AG04450 (cell line): ENCODE measurements at regions not wholly inside any gene's neighbourhood (a gene's known extent, or its start where the extent isn't known, plus 50 kb on each side); places are given as distances from the start of the nearest gene placed in this dataset.

ENCODE experiments used
- CTCF ChIA-PET: fragments of 300-600, 350-600 bp; formaldehyde crosslinking; extraction: SDS; loops from one replicate; lab custom pipeline; 2022; ENCODE audit warnings: antibody characterized with exemption, inconsistent platforms; lab: Charles Lee
- POLR2A ChIA-PET: fragments of 350-600 bp; formaldehyde crosslinking; extraction: SDS; loops from one replicate; lab custom pipeline; 2021; ENCODE audit warnings: antibody characterized with exemption, inconsistent platforms; lab: Yijun Ruan, JAX
- DNase-seq: peaks from one replicate; pipeline ENCODE4 v3.0.0-alpha.2; 2011; ENCODE audit warnings: low read depth, low spot score
- H3K27ac ChIP-seq: one replicate; pipeline ENCODE4 v1.5.1; 2012; ENCODE audit warnings: low read depth, low read length, control low read depth
- H3K27me3 ChIP-seq: one replicate; pipeline ENCODE4 v1.6.0; 2012; ENCODE audit warnings: low read length; ENCODE audit not compliant: control insufficient read depth, insufficient read depth
- H3K4me3 ChIP-seq: 2 replicates; pipeline ENCODE4 v1.5.1; 2011; ENCODE audit warnings: mild to moderate bottlenecking, low read depth, low read length, control low read depth
- H3K9me3 ChIP-seq: 2 replicates; pipeline ENCODE4 v1.5.1; 2012; ENCODE audit warnings: low read length; ENCODE audit not compliant: control insufficient read depth, insufficient read depth
- TF ChIP-seq, protein P1 (sequence below): IDR thresholded peaks from 2 replicates; pipeline ENCODE4 v1.5.1; 2011; ENCODE audit warnings: low read depth, low read length, control low read depth, inconsistent platforms

DNA sequence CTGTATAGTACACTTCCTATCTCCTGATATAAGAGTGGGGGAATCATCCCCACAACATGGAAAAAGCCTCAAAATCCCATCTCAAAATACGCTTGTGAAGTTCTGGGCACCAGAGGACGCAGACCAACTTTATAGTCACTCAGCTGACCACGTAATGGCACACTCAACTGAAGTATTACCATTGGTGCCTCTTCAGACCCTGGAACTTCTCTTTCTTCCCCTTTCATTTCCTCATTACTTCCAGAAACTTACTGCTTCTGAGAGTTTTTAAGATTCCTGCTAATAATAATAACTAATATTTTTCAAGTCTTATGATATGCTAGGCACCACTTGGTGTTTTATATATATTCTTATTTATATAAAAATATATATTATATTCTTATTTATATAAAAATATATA is 202.6 kb downstream of the PTPRC start:
- H3K27me3 ChIP-seq: no peaks in the 10 kb centered on the region
- ChIA-PET CTCF (no interaction called here), POLR2A (no interaction called here)
- H3K9me3 ChIP-seq: no peaks in the 10 kb centered on the region
- no peak for DNase-seq
- H3K4me3 ChIP-seq: no peak overlapping the region
- no peak overlapping the region for H3K27ac ChIP-seq
- TF ChIP-seq, protein P1, sequence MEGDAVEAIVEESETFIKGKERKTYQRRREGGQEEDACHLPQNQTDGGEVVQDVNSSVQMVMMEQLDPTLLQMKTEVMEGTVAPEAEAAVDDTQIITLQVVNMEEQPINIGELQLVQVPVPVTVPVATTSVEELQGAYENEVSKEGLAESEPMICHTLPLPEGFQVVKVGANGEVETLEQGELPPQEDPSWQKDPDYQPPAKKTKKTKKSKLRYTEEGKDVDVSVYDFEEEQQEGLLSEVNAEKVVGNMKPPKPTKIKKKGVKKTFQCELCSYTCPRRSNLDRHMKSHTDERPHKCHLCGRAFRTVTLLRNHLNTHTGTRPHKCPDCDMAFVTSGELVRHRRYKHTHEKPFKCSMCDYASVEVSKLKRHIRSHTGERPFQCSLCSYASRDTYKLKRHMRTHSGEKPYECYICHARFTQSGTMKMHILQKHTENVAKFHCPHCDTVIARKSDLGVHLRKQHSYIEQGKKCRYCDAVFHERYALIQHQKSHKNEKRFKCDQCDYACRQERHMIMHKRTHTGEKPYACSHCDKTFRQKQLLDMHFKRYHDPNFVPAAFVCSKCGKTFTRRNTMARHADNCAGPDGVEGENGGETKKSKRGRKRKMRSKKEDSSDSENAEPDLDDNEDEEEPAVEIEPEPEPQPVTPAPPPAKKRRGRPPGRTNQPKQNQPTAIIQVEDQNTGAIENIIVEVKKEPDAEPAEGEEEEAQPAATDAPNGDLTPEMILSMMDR: no peak

DNA sequence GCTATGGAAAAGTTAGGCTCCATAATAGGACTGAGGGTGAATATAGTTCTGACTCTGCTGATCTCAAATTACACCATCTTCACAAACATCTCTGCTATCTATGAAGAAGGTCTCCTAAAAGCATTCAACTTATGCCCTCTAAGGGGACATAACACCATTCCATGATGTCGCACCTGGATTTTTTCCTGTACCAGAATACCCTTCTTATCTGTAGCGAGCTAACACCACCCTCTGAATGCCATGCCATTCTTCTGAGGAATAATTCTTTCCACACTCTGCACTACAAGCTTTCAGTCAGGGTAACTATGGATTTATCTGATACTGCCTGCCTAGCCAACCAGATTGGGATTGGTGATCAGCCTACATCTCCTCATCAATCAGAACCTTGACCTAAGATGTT is 203.8 kb downstream of the PTPRC start:
- Histone ChIP-seq H3K9me3 (no peaks in the 10 kb centered on the region), H3K4me3 (no peak overlapping the region), H3K27ac (no peak overlapping the region), H3K27me3 (no peaks in the 10 kb centered on the region)
- POLR2A ChIA-PET: no interaction called here
- CTCF ChIA-PET: interaction anchor here (1.5 kb wide), 1 partner anchor 11 kb away, joined by 3 read pairs; no protein-coding TSS in a partner anchor
- TF ChIP-seq, protein P1: no peak
- no peak for DNase-seq

DNA sequence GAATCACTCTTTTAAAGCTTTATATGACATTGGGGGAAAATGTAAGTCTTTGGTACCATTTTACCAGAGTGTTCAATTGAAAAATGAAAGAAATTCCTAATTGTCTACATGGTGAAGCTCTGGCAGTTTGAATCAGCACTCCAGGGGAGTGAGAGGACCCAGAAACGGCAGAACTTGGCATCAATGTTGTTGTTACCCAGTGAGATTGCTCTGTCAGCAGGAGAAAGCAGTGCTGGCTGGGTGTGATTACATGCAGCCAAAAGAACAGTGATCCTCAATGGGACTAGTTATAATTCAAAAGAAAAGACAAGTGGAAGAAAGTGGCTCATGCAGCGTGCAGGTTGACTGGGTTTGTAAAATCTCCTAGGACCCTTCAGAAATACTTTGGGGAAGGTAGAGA is 206.4 kb downstream of the PTPRC start:
- POLR2A ChIA-PET: no interaction called here
- H3K9me3 ChIP-seq: no peaks in the 10 kb centered on the region
- H3K27me3 ChIP-seq: no peaks in the 10 kb centered on the region
- H3K4me3 ChIP-seq: no peak overlapping the region
- DNase-seq: no peak
- CTCF ChIA-PET: no interaction called here
- TF ChIP-seq, protein P1: no peak
- H3K27ac ChIP-seq: no peak overlapping the region

DNA sequence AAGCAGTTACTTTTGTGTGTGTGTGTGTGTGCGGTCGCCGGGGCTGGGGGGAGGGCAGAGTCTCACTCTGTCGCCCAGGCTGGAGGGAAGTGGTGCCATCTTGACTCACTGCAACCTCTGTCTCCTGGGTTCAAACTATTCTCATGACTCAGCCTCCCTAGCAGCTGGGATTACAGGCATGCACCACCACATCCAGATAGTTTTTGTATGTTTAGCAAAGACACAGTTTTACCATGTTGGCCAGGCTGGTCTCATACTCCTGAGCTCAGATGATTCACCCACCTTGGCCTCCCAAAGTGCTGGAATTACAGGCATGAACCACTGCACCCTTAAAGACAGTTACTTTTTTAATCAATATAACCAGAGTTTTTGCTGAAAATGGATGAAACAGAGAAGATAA is 207.0 kb downstream of the PTPRC start:
- Histone ChIP-seq H3K4me3 (no peak overlapping the region), H3K27me3 (no peaks in the 10 kb centered on the region), H3K9me3 (no peaks in the 10 kb centered on the region), H3K27ac (no peak overlapping the region)
- POLR2A ChIA-PET: no interaction called here
- CTCF ChIA-PET: interaction anchor here (1.0 kb wide), 1 partner anchor 57 kb away, joined by 3 read pairs; no protein-coding TSS in a partner anchor
- DNase-seq: no peak
- TF ChIP-seq, protein P1: no peak

DNA sequence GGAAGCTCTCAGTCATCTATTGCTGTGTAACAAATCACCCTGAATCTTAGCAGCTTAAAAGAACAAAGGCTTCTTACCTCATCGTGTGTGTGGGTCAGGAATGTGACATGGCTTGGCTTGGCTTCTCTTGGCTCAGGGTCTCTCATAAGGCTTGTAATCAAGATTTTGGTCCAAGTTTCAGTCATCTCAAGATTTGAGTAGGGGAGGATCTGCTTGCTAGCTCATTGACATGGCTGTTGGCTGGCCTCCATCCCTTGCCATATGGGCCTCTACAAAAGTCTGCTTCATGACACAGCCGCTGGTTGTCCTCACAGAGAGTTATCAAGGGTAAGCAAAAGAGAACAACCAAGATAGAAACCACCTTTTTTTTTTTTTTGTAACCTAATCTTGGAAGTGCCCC is 207.7 kb downstream of the PTPRC start:
- no peak overlapping the region for H3K4me3 ChIP-seq
- TF ChIP-seq, protein P1: no peak
- CTCF ChIA-PET: interaction anchor here (0.7 to 1.0 kb wide), 3 partner anchors 56 to 1434 kb away, joined by 3 to 4 read pairs (median 3); no protein-coding TSS in a partner anchor
- no peak for DNase-seq
- POLR2A ChIA-PET: no interaction called here
- no peaks in the 10 kb centered on the region for H3K27me3 ChIP-seq
- H3K9me3 ChIP-seq: no peaks in the 10 kb centered on the region
- H3K27ac ChIP-seq: no peak overlapping the region
